Erythroblast (primary cell): ENCODE measurements at regions not wholly inside any gene's neighbourhood (a gene's known extent, or its start where the extent isn't known, plus 50 kb on each side); places are given as distances from the start of the nearest gene placed in this dataset.

ENCODE experiments used
- GATA1 ChIP-seq: IDR thresholded peaks from 2 replicates; pipeline ENCODE4 v1.6.1; 2011; ENCODE audit warnings: low read depth, mild to moderate bottlenecking, control low read depth, low read length, moderate library complexity
- POLR2A ChIP-seq: IDR thresholded peaks from 2 replicates; pipeline ENCODE4 v1.6.1; 2011; ENCODE audit warnings: mild to moderate bottlenecking, low read length

- TF ChIP-seq POLR2A, result no peak
- TF ChIP-seq GATA1, result no peak
These were observed 276.7 kb downstream of the DSEL start for GRCh38 chr18:67239826-67240225.
